GM12878 (cell line): ENCODE measurements at regions not wholly inside any gene's neighbourhood (a gene's known extent, or its start where the extent isn't known, plus 50 kb on each side); places are given as distances from the start of the nearest gene placed in this dataset.
A peak's percentile ranks its signal among the peaks of the same experiment; 100 is the strongest.

Experiments
- ATAC-seq: fragments of 200-7000 bp; cut with Tn5 transposase; 3 replicates; pipeline ENCODE4 v1.9.1; 2020; ENCODE audit warnings: mild to moderate bottlenecking, moderate library complexity
- BruUV-seq: library from RNA; stranded (reverse); fragments of 400-500 nt; replicated peaks from 2 replicates; lab custom pipeline; 2021; lab: Mats Ljungman, UMichigan
- CTCF ChIA-PET: fragments of 300-600 bp; sonication (Branson Sonifier 250); formaldehyde crosslinking; extraction: SDS; loops from one replicate; lab custom pipeline; 2021; ENCODE audit warnings: inconsistent platforms; lab: Yijun Ruan, JAX
- POLR2A ChIA-PET: fragments of 350-600 bp; formaldehyde crosslinking; extraction: SDS; loops from one replicate; lab custom pipeline; 2021; ENCODE audit warnings: inconsistent platforms; lab: Charles Lee
- RAD21 ChIA-PET: fragments of 300-600 bp; sonication (Branson Sonifier 250); formaldehyde crosslinking; loops from one replicate; lab custom pipeline; 2023; ENCODE audit warnings: antibody characterized with exemption; ENCODE audit not compliant: unreplicated experiment; lab: Charles Lee
- SMC1A ChIA-PET: fragments of 300-600 bp; sonication (Branson Sonifier 250); formaldehyde crosslinking; loops from one replicate; lab custom pipeline; 2023; ENCODE audit not compliant: unreplicated experiment, uncharacterized antibody; lab: Charles Lee
- DNase-seq: peaks from one replicate; pipeline ENCODE4 v3.0.0-alpha.2; 2011; ENCODE audit warnings: low read depth, low spot score
- FAIRE-seq: peaks from 3 replicates; lab custom pipeline; 2011; peaks lifted over from hg19 to GRCh38; lab: Jason Lieb, UNC
- H2AFZ ChIP-seq: 2 replicates; pipeline ENCODE4 v1.6.0; 2011; ENCODE audit warnings: low read depth, low read length, control low read depth; ENCODE audit not compliant: control insufficient read depth
- H3K27ac ChIP-seq: 2 replicates; pipeline ENCODE4 v1.5.1; 2011; ENCODE audit warnings: control low read depth; ENCODE audit not compliant: control insufficient read depth, insufficient read depth
- H3K27me3 ChIP-seq, 2 experiments: replicated peaks in 1 of 2; 2 replicates each; pipeline versions ENCODE4 v1.6.0 to v1.6.1; 2011; ENCODE audit warnings: low read length in 1 of 2; ENCODE audit not compliant: control insufficient read depth in 2 of 2, insufficient read depth in 2 of 2
- H3K36me3 ChIP-seq, 2 experiments: 2 replicates each; pipeline ENCODE4 v1.5.1; 2011; ENCODE audit warnings: low read length in 1 of 2; ENCODE audit not compliant: control insufficient read depth in 2 of 2, insufficient read depth in 2 of 2
- H3K4me1 ChIP-seq: 2 replicates; pipeline ENCODE4 v1.6.1; 2011; ENCODE audit warnings: mild to moderate bottlenecking, low read length, moderate library complexity, mixed read lengths; ENCODE audit not compliant: control insufficient read depth, insufficient read depth
- H3K4me2 ChIP-seq: 2 replicates; pipeline ENCODE4 v1.6.0; 2011; ENCODE audit warnings: control low read depth; ENCODE audit not compliant: control insufficient read depth, insufficient read depth
- H3K4me3 ChIP-seq: fragments of 200-600 bp; sonication (generic); 2 replicates; pipeline ENCODE4 v1.5.1; 2016
- H3K79me2 ChIP-seq: 2 replicates; pipeline ENCODE4 v1.6.0; 2011; ENCODE audit warnings: low read length; ENCODE audit not compliant: control insufficient read depth, insufficient read depth
- H3K9ac ChIP-seq: 2 replicates; pipeline ENCODE4 v1.8.0; 2011; ENCODE audit warnings: low read length, control low read depth, mixed read lengths; ENCODE audit not compliant: control insufficient read depth, insufficient read depth
- H3K9me3 ChIP-seq: replicated peaks from 3 replicates; pipeline ENCODE4 v1.5.1; 2011; ENCODE audit warnings: mild to moderate bottlenecking, low read length; ENCODE audit not compliant: control insufficient read depth, insufficient read depth
- H4K20me1 ChIP-seq: 2 replicates; pipeline ENCODE4 v1.6.0; 2011; ENCODE audit not compliant: control insufficient read depth, insufficient read depth
- CREM ChIP-seq: IDR thresholded peaks from 2 replicates; pipeline ENCODE4 v1.6.1; 2014; ENCODE audit warnings: antibody characterized with exemption, low read depth
- IKZF2 ChIP-seq, 2 experiments: fragments of 450-650 bp; IDR thresholded peaks; 2 replicates each; pipeline ENCODE4 v1.6.1; 2017; ENCODE audit warnings: mild to moderate bottlenecking in 2 of 2, moderate library complexity in 2 of 2
- JUND ChIP-seq: IDR thresholded peaks from 2 replicates; pipeline ENCODE4 v1.6.1; 2012; ENCODE audit warnings: low read depth, mild to moderate bottlenecking, low read length, improper control_type of control experiment, moderate library complexity
- MAX ChIP-seq: IDR thresholded peaks from 2 replicates; pipeline ENCODE4 v1.6.1; 2012; ENCODE audit warnings: low read depth, low read length, improper control_type of control experiment
- REST ChIP-seq: IDR thresholded peaks from 2 replicates; pipeline ENCODE4 v1.6.1; 2012; ENCODE audit warnings: mild to moderate bottlenecking, low read depth, low read length
- STAT3 ChIP-seq: IDR thresholded peaks from 2 replicates; pipeline ENCODE4 v1.6.1; 2011; ENCODE audit warnings: low read depth, low read length, improper control_type of control experiment
- SUPT20H ChIP-seq: IDR thresholded peaks from 2 replicates; pipeline ENCODE4 v1.6.1; 2011; ENCODE audit warnings: low read depth, mild to moderate bottlenecking, low read length, moderate library complexity, borderline replicate concordance; ENCODE audit not compliant: control insufficient read depth
- TCF7 ChIP-seq: IDR thresholded peaks from 2 replicates; pipeline ENCODE4 v1.6.1; 2014; ENCODE audit warnings: antibody characterized with exemption, borderline replicate concordance
- ZBTB40 ChIP-seq: fragments of 450-650 bp; IDR thresholded peaks from 2 replicates; pipeline ENCODE4 v1.6.1; 2016; ENCODE audit warnings: mild to moderate bottlenecking, moderate library complexity, borderline replicate concordance
- WGBS: methylation state at CpG from one replicate; pipeline ENCODE4 v1.1.6; 2016; ENCODE audit warnings: low lambda C conversion rate; ENCODE audit not compliant: insufficient replicate concordance, insufficient coverage; ENCODE audit errors: missing lambda C conversion rate; 5-methylcytosine and 5-hydroxymethylcytosine counted together
- in situ Hi-C: fragments of 300-500 bp; cut with MboI; formaldehyde crosslinking; loops from 9 replicates; pipeline ENCODE4 v1.14.3; 2018; ENCODE audit warnings: mixed read lengths
- intact Hi-C: fragments of 100-400 bp; cut with micrococcal nuclease; formaldehyde crosslinking; loops from one replicate; pipeline ENCODE4 v1.14.2; 2022; ENCODE audit not compliant: unreplicated experiment
- TF ChIP-seq, protein P1 (sequence below): fragments of 450-650 bp; IDR thresholded peaks from 2 replicates; pipeline ENCODE4 v1.6.1; 2017; ENCODE audit warnings: low read depth, mild to moderate bottlenecking, moderate library complexity
- TF ChIP-seq, protein P2 (sequence below): fragments of 450-650 bp; IDR thresholded peaks from 2 replicates; pipeline ENCODE4 v1.6.1; 2017; ENCODE audit warnings: mild to moderate bottlenecking, low read depth, inconsistent platforms; ENCODE audit not compliant: poor library complexity, severe bottlenecking

- Histone ChIP-seq H4K20me1 (no peaks in the 10 kb centered on the region), H3K36me3 (no peaks in the 10 kb centered on the region), H3K9me3 (no peaks in the 10 kb centered on the region), H2AFZ (peak overlapping the region; percentile 55), H3K27ac (no peak overlapping the region), H3K4me1 (no peaks in the 10 kb centered on the region; the same call in 1 of the 2 replicates), H3K9ac (no peak overlapping the region), H3K79me2 (no peaks in the 10 kb centered on the region), H3K27me3 (peaks cover 6 to 38% of the 10 kb centered on the region in 2 experiments), H3K4me2 (peak overlapping the region; percentile 82), H3K4me3 (peak overlapping the region; percentile 68; the same call in 1 of the 2 replicates)
- DNase-seq (no peak), FAIRE-seq (no peak), ATAC-seq (peak; percentile 55)
- ChIA-PET POLR2A (no interaction called here), SMC1A (no interaction called here), RAD21 (no interaction called here), CTCF (interaction anchor here (1.1 kb wide), 1 partner anchor 55 kb away, joined by 3 read pairs; no protein-coding TSS in a partner anchor)
- intact Hi-C loops (loop anchor here (10.0 kb wide), 1 partner anchor 320 kb away; no protein-coding TSS in a partner anchor), in situ Hi-C loops (no loop called here)
- BruUV-seq, result no TSS peak
- 23% methylated on average over 16 of the region's 18 CpGs for WGBS
- TF ChIP-seq CREM (no peak), STAT3 (no peak), SUPT20H (no peak), MAX (no peak), JUND (no peak), IKZF2 (IDR thresholded peaks at IDR 0.05) (no peak), TCF7 (no peak), REST (no peak), ZBTB40 (no peak)
- TF ChIP-seq, protein P1, sequence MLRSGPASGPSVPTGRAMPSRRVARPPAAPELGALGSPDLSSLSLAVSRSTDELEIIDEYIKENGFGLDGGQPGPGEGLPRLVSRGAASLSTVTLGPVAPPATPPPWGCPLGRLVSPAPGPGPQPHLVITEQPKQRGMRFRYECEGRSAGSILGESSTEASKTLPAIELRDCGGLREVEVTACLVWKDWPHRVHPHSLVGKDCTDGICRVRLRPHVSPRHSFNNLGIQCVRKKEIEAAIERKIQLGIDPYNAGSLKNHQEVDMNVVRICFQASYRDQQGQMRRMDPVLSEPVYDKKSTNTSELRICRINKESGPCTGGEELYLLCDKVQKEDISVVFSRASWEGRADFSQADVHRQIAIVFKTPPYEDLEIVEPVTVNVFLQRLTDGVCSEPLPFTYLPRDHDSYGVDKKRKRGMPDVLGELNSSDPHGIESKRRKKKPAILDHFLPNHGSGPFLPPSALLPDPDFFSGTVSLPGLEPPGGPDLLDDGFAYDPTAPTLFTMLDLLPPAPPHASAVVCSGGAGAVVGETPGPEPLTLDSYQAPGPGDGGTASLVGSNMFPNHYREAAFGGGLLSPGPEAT, result no peak
- TF ChIP-seq, protein P2, sequence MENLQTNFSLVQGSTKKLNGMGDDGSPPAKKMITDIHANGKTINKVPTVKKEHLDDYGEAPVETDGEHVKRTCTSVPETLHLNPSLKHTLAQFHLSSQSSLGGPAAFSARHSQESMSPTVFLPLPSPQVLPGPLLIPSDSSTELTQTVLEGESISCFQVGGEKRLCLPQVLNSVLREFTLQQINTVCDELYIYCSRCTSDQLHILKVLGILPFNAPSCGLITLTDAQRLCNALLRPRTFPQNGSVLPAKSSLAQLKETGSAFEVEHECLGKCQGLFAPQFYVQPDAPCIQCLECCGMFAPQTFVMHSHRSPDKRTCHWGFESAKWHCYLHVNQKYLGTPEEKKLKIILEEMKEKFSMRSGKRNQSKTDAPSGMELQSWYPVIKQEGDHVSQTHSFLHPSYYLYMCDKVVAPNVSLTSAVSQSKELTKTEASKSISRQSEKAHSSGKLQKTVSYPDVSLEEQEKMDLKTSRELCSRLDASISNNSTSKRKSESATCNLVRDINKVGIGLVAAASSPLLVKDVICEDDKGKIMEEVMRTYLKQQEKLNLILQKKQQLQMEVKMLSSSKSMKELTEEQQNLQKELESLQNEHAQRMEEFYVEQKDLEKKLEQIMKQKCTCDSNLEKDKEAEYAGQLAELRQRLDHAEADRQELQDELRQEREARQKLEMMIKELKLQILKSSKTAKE, result no peak
Measured at GRCh38 chr7:114085313-114085591, 166.4 kb upstream of the PPP1R3A start.
